GM21619 (cell line): ENCODE measurements at regions not wholly inside any gene's neighbourhood (a gene's known extent, or its start where the extent isn't known, plus 50 kb on each side); places are given as distances from the start of the nearest gene placed in this dataset.
"Not testable (repeated sequence)": the region's sequence is repeated elsewhere in the genome, so short reads cannot be mapped to it uniquely, and the experiment has no call there.

ENCODE experiments used
- ATAC-seq: cut with Tn5 transposase; IDR thresholded peaks from one replicate; pipeline ENCODE4 v1.9.1; 2021; ENCODE audit not compliant: unreplicated experiment

GRCh38 chr21:14617040-14617393 lies 70.9 kb upstream of the SAMSN1 start:
- no peak for ATAC-seq

- no peak for ATAC-seq
Observed at GRCh38 chr21:14616380-14617039, 70.4 kb upstream of the SAMSN1 start.

GRCh38 chr21:14615359-14615974 lies 69.4 kb upstream of the SAMSN1 start:
- ATAC-seq: no peak

GRCh38 chr21:14614287-14614686 lies 68.2 kb upstream of the SAMSN1 start:
- ATAC-seq: no peak

- no peak for ATAC-seq
Observed at GRCh38 chr21:14613486-14614224, 67.5 kb upstream of the SAMSN1 start.

GRCh38 chr21:14610119-14610518 lies 64.0 kb upstream of the SAMSN1 start:
- ATAC-seq: not testable (repeated sequence)

GRCh38 chr21:14609274-14609673 lies 63.2 kb upstream of the SAMSN1 start:
- no peak for ATAC-seq

- ATAC-seq: no peak
Observed at GRCh38 chr21:14607262-14607661, 61.1 kb upstream of the SAMSN1 start.

- no peak for ATAC-seq
Observed at GRCh38 chr21:14603202-14603601, 57.1 kb upstream of the SAMSN1 start.

GRCh38 chr21:14602382-14602958 lies 56.4 kb upstream of the SAMSN1 start:
- ATAC-seq: peak; percentile 65

- no peak for ATAC-seq
Observed at GRCh38 chr21:14600569-14601297, 54.6 kb upstream of the SAMSN1 start.

GRCh38 chr21:14598065-14598464 lies 52.0 kb upstream of the SAMSN1 start:
- ATAC-seq: no peak
